ENCODE measurements at regions not wholly inside any gene's neighbourhood (a gene's known extent, or its start where the extent isn't known, plus 50 kb on each side); places are given as distances from the start of the nearest gene placed in this dataset.

DNA sequence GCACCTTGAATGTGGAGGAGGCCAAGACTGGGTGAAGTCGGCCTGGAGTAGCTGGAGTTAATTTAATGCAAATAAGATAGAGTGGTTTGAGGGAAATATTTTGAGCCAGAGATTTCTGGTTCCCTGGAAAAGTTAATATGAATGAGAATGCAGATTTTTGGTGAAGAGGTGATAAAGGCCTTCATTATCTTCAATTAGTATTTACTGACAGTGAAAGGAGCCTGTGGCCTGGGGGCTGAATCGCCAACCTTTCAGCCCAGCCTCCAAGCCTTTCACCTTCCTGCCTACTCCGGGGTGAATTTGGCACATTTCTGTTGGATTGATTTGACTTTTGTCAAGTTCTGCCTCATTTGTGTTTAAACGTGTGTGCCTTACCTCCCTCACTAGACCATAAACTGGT lies 147.8 kb downstream of the SOX2 start:
- no peaks in the 10 kb centered on the region for H3K9me2 ChIP-seq (ENCODE audit: insufficient read depth)
- H3K79me2 ChIP-seq (ENCODE audit: insufficient read depth) = no peaks in the 10 kb centered on the region
- TF ChIP-seq EZH2 (IDR thresholded peaks at IDR 0.05; ENCODE audit: insufficient read depth, poor library complexity, severe bottlenecking) (no peak), EZH2phosphoT487 (IDR thresholded peaks at IDR 0.05; ENCODE audit: insufficient read depth, low read depth) (no peak)
- H3K9me3 ChIP-seq (ENCODE audit: low read depth) = no peaks in the 10 kb centered on the region
- H3K36me3 ChIP-seq (ENCODE audit: low read depth) = no peaks in the 10 kb centered on the region
- no peaks in the 10 kb centered on the region for H4K20me1 ChIP-seq (ENCODE audit: insufficient read depth)
- 6 to 8% methylated on average over 4 of the region's 4 CpGs for WGBS, 2 experiments (ENCODE audit: low coverage in 1 of 2, low lambda C conversion rate in 2 of 2, missing lambda C conversion rate in 2 of 2)
- H3K4me2 ChIP-seq (ENCODE audit: unreplicated experiment) = no peak overlapping the region
- no peak overlapping the region for H3K9ac ChIP-seq
- H3K4me1 ChIP-seq (ENCODE audit: insufficient read depth) = no peaks in the 10 kb centered on the region
- in situ Hi-C loops (cut with MboI) = no loop called here
- no peaks in the 10 kb centered on the region for H3K27me3 ChIP-seq (replicated peaks; ENCODE audit: insufficient read depth)
- no peaks in the 10 kb centered on the region for H3F3A ChIP-seq (ENCODE audit: insufficient read depth)
- DNase-seq = no peak
- no peak overlapping the region for H3K27ac ChIP-seq
- H2AFZ ChIP-seq = no peak overlapping the region
- H3K4me3 ChIP-seq = no peak overlapping the region

GRCh38 chr3:181860235-181860634 lies 148.5 kb downstream of the SOX2 start:
- Histone ChIP-seq H3K4me3 (no peak overlapping the region), H3K79me2 (ENCODE audit: insufficient read depth) (no peaks in the 10 kb centered on the region), H3K4me1 (ENCODE audit: insufficient read depth) (no peaks in the 10 kb centered on the region), H3K4me2 (ENCODE audit: unreplicated experiment) (no peak overlapping the region), H3K27me3 (replicated peaks; ENCODE audit: insufficient read depth) (no peaks in the 10 kb centered on the region), H4K20me1 (ENCODE audit: insufficient read depth) (no peaks in the 10 kb centered on the region), H3K36me3 (ENCODE audit: low read depth) (no peaks in the 10 kb centered on the region), H2AFZ (no peak overlapping the region), H3K9me2 (ENCODE audit: insufficient read depth) (no peaks in the 10 kb centered on the region), H3F3A (ENCODE audit: insufficient read depth) (no peaks in the 10 kb centered on the region), H3K27ac (no peak overlapping the region), H3K9me3 (ENCODE audit: low read depth) (no peaks in the 10 kb centered on the region), H3K9ac (no peak overlapping the region)
- DNase-seq = no peak
- TF ChIP-seq EZH2 (IDR thresholded peaks at IDR 0.05; ENCODE audit: insufficient read depth, poor library complexity, severe bottlenecking) (no peak), EZH2phosphoT487 (IDR thresholded peaks at IDR 0.05; ENCODE audit: insufficient read depth, low read depth) (no peak)
- in situ Hi-C loops (cut with MboI) = no loop called here
- 2 to 8% methylated on average over 1 of the region's 1 CpG for WGBS, 2 experiments (ENCODE audit: low coverage in 1 of 2, low lambda C conversion rate in 2 of 2, missing lambda C conversion rate in 2 of 2)

GRCh38 chr3:181862502-181862901 lies 150.8 kb downstream of the SOX2 start:
- H3K36me3 ChIP-seq (ENCODE audit: low read depth) = no peaks in the 10 kb centered on the region
- DNase-seq = no peak
- TF ChIP-seq EZH2phosphoT487 (IDR thresholded peaks at IDR 0.05; ENCODE audit: insufficient read depth, low read depth) (no peak), EZH2 (IDR thresholded peaks at IDR 0.05; ENCODE audit: insufficient read depth, poor library complexity, severe bottlenecking) (no peak)
- in situ Hi-C loops (cut with MboI) = no loop called here
- H3K27ac ChIP-seq = no peak overlapping the region
- no peaks in the 10 kb centered on the region for H3K4me1 ChIP-seq (ENCODE audit: insufficient read depth)
- no peaks in the 10 kb centered on the region for H3F3A ChIP-seq (ENCODE audit: insufficient read depth)
- no peaks in the 10 kb centered on the region for H3K9me2 ChIP-seq (ENCODE audit: insufficient read depth)
- no peak overlapping the region for H3K4me3 ChIP-seq
- 22 to 27% methylated on average over 3 of the region's 3 CpGs for WGBS, 2 experiments (ENCODE audit: low coverage in 1 of 2, low lambda C conversion rate in 2 of 2, missing lambda C conversion rate in 2 of 2)
- H3K4me2 ChIP-seq (ENCODE audit: unreplicated experiment) = no peak overlapping the region
- H4K20me1 ChIP-seq (ENCODE audit: insufficient read depth) = no peaks in the 10 kb centered on the region
- H3K79me2 ChIP-seq (ENCODE audit: insufficient read depth) = no peaks in the 10 kb centered on the region
- H3K9ac ChIP-seq = no peak overlapping the region
- H3K27me3 ChIP-seq (replicated peaks; ENCODE audit: insufficient read depth) = no peaks in the 10 kb centered on the region
- no peaks in the 10 kb centered on the region for H3K9me3 ChIP-seq (ENCODE audit: low read depth)
- no peak overlapping the region for H2AFZ ChIP-seq

GRCh38 chr3:181868576-181869082 lies 156.9 kb downstream of the SOX2 start:
- H3K36me3 ChIP-seq (ENCODE audit: low read depth) = no peaks in the 10 kb centered on the region
- no peak overlapping the region for H3K4me2 ChIP-seq (ENCODE audit: unreplicated experiment)
- 31 to 36% methylated on average over 4 of the region's 4 CpGs for WGBS, 2 experiments (ENCODE audit: low coverage in 1 of 2, low lambda C conversion rate in 2 of 2, missing lambda C conversion rate in 2 of 2)
- no peak overlapping the region for H2AFZ ChIP-seq
- H3K27ac ChIP-seq = no peak overlapping the region
- no peak overlapping the region for H3K4me3 ChIP-seq
- H3K9ac ChIP-seq = no peak overlapping the region
- H3K9me3 ChIP-seq (ENCODE audit: low read depth) = no peaks in the 10 kb centered on the region
- H3K27me3 ChIP-seq (replicated peaks; ENCODE audit: insufficient read depth) = no peaks in the 10 kb centered on the region
- TF ChIP-seq EZH2phosphoT487 (IDR thresholded peaks at IDR 0.05; ENCODE audit: insufficient read depth, low read depth) (no peak), EZH2 (IDR thresholded peaks at IDR 0.05; ENCODE audit: insufficient read depth, poor library complexity, severe bottlenecking) (no peak)
- in situ Hi-C loops (cut with MboI) = no loop called here
- H3K9me2 ChIP-seq (ENCODE audit: insufficient read depth) = no peaks in the 10 kb centered on the region
- H3K4me1 ChIP-seq (ENCODE audit: insufficient read depth) = no peaks in the 10 kb centered on the region
- H3K79me2 ChIP-seq (ENCODE audit: insufficient read depth) = no peaks in the 10 kb centered on the region
- DNase-seq = no peak
- H4K20me1 ChIP-seq (ENCODE audit: insufficient read depth) = no peaks in the 10 kb centered on the region
- H3F3A ChIP-seq (ENCODE audit: insufficient read depth) = no peaks in the 10 kb centered on the region

GRCh38 chr3:181872887-181873286 lies 161.2 kb downstream of the SOX2 start:
- 12 to 22% methylated on average over 1 of the region's 1 CpG for WGBS, 2 experiments (ENCODE audit: low coverage in 1 of 2, low lambda C conversion rate in 2 of 2, missing lambda C conversion rate in 2 of 2)
- Histone ChIP-seq H4K20me1 (ENCODE audit: insufficient read depth) (no peaks in the 10 kb centered on the region), H3F3A (ENCODE audit: insufficient read depth) (no peaks in the 10 kb centered on the region), H3K27me3 (replicated peaks; ENCODE audit: insufficient read depth) (no peaks in the 10 kb centered on the region), H3K9ac (no peak overlapping the region), H2AFZ (no peak overlapping the region), H3K9me3 (ENCODE audit: low read depth) (no peaks in the 10 kb centered on the region), H3K27ac (no peak overlapping the region), H3K9me2 (ENCODE audit: insufficient read depth) (no peaks in the 10 kb centered on the region), H3K4me3 (no peak overlapping the region), H3K36me3 (ENCODE audit: low read depth) (no peaks in the 10 kb centered on the region), H3K79me2 (ENCODE audit: insufficient read depth) (no peaks in the 10 kb centered on the region), H3K4me2 (ENCODE audit: unreplicated experiment) (no peak overlapping the region), H3K4me1 (ENCODE audit: insufficient read depth) (no peaks in the 10 kb centered on the region)
- no peak for DNase-seq
- no peak for TF ChIP-seq EZH2phosphoT487 (IDR thresholded peaks at IDR 0.05; ENCODE audit: insufficient read depth, low read depth)
- TF ChIP-seq EZH2 (IDR thresholded peaks at IDR 0.05; ENCODE audit: insufficient read depth, poor library complexity, severe bottlenecking) = no peak
- in situ Hi-C loops (cut with MboI) = no loop called here

Measured in GM23248 (cell line).